ENCODE measurements at regions not wholly inside any gene's neighbourhood (a gene's known extent, or its start where the extent isn't known, plus 50 kb on each side); places are given as distances from the start of the nearest gene placed in this dataset.

DNA sequence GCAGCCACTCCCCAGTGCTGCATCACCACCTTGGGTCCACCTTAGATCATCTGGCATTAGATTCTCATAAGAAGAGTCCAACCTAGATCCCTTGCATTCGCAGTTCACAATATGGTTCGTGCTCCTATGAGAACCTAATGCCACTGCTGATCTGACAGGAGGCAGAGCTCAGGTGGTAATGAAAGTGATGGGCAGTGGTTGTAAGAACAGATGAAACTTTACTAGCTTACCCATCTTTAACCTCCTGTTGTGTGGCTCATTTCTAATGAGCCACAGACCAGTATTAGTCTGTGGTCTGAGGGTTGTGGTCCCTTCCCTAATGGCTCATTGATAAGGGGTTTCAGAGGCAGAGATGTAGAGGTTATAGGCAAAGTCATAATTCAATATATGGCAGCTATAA, 615.9 kb upstream of the MIS18BP1 start:
- H3K4me1 ChIP-seq (ENCODE audit: control insufficient read depth, insufficient read depth, low read length, unreplicated experiment), result no peaks in the 10 kb centered on the region
- H3K4me3 ChIP-seq (ENCODE audit: low read depth, low read length), result no peak overlapping the region
- no peak overlapping the region for H2AFZ ChIP-seq (ENCODE audit: low read length, unreplicated experiment)
- no peaks in the 10 kb centered on the region for H3K27me3 ChIP-seq (ENCODE audit: insufficient read depth, low read length)
- H3K27ac ChIP-seq (ENCODE audit: low read depth, low read length), result no peak overlapping the region
- no peaks in the 10 kb centered on the region for H3K79me2 ChIP-seq (ENCODE audit: control insufficient read depth, insufficient read depth, low read length, unreplicated experiment)
- H3K36me3 ChIP-seq (ENCODE audit: insufficient read depth, low read length), result no peaks in the 10 kb centered on the region

DNA sequence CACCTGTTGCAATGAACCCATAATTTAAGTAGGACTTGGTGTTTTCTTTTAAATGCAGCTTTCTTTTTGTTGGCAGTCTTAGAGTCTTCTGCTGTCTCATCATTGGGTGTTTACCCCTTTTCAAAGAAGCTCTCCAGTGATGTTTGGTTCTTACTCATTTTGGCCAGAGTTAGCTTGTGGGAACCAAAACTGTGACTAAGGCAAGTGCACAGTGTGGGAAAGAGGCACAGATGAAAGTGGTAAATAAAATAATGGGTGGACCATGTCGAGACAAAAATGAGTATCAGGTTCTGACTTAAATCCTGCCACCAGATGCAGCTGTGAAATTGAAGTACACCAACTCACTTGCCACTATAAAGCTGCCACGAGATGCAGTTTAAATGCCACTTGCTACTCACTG, 615.4 kb upstream of the MIS18BP1 start:
- H3K27me3 ChIP-seq (ENCODE audit: insufficient read depth, low read length), result no peaks in the 10 kb centered on the region
- no peaks in the 10 kb centered on the region for H3K79me2 ChIP-seq (ENCODE audit: control insufficient read depth, insufficient read depth, low read length, unreplicated experiment)

DNA sequence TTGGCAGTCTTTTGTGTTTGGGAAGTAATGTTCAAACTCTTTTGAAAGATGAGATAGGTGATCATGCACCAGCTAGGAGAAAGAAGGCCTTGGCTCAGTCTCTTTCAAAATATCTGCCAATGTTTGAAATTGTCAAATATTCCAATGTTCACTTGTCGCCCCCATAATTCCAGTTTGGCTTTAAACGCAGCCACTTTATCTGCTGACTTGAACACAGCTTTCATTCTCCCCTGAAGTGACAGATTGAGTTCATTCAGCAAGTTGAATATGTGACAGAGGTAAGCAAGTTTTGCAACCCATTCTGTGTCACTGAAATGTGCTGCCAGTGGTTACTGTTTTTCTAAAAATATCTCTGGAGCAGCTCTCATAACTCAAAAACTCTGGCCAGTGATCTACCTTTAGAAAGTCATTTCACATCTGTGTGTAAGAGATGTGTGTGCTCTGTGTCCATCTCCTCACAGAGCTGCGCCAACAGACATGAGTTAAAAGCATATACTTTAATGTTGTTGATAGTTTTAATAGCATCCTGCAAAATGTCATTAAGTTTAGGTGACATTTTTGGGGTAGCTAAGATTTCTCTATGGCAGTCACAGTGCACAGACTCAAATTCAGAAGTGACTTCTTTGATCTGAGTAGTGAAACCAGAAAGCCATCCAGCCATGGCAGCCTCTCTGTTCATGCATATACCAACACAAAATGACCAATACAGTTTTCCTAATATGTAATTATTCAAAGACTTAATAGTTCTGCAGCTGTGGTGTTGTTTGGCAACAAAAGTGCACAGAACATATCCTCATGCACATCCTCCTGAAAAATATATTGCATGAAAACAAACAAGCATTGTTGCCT, 614.3 kb upstream of the MIS18BP1 start:
- H3K4me1 ChIP-seq (ENCODE audit: control insufficient read depth, insufficient read depth, low read length, unreplicated experiment), result no peaks in the 10 kb centered on the region
- H3K27ac ChIP-seq (ENCODE audit: low read depth, low read length), result no peak overlapping the region
- H3K27me3 ChIP-seq (ENCODE audit: insufficient read depth, low read length), result no peaks in the 10 kb centered on the region
- H3K4me3 ChIP-seq (ENCODE audit: low read depth, low read length), result no peak overlapping the region
- H3K79me2 ChIP-seq (ENCODE audit: control insufficient read depth, insufficient read depth, low read length, unreplicated experiment), result no peaks in the 10 kb centered on the region
- H2AFZ ChIP-seq (ENCODE audit: low read length, unreplicated experiment), result no peak overlapping the region
- H3K36me3 ChIP-seq (ENCODE audit: insufficient read depth, low read length), result no peaks in the 10 kb centered on the region

More for the DNA sequence above, 615.4 kb upstream of the MIS18BP1 start:
- Histone ChIP-seq H2AFZ (ENCODE audit: low read length, unreplicated experiment) (no peak overlapping the region), H3K36me3 (ENCODE audit: insufficient read depth, low read length) (no peaks in the 10 kb centered on the region), H3K4me3 (ENCODE audit: low read depth, low read length) (no peak overlapping the region), H3K4me1 (ENCODE audit: control insufficient read depth, insufficient read depth, low read length, unreplicated experiment) (no peaks in the 10 kb centered on the region), H3K27ac (ENCODE audit: low read depth, low read length) (no peak overlapping the region)

DNA sequence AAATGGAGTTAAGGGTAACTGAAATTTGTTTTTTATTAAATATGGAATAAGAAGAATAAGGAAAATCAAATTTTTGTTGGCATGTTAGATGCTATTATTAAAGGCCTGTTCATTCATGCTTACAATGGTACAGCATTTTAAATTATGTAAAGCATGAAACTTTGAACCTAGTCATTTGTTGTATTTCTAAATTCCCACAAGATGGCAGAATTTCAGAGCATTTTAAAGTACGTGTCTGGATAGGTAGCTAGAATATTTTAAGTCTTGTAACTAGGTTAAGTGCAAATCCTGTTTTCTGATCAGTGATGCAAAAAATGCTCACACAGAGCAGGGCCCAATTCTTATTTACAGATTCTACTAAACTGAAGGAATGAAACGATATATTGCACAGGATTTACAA, 585.6 kb upstream of the MIS18BP1 start:
- H3K27me3 ChIP-seq (ENCODE audit: insufficient read depth, low read length), result no peaks in the 10 kb centered on the region
- no peak overlapping the region for H2AFZ ChIP-seq (ENCODE audit: low read length, unreplicated experiment)
- no peaks in the 10 kb centered on the region for H3K79me2 ChIP-seq (ENCODE audit: control insufficient read depth, insufficient read depth, low read length, unreplicated experiment)
- no peak overlapping the region for H3K27ac ChIP-seq (ENCODE audit: low read depth, low read length)
- no peak overlapping the region for H3K4me3 ChIP-seq (ENCODE audit: low read depth, low read length)
- H3K4me1 ChIP-seq (ENCODE audit: control insufficient read depth, insufficient read depth, low read length, unreplicated experiment), result no peaks in the 10 kb centered on the region
- no peaks in the 10 kb centered on the region for H3K36me3 ChIP-seq (ENCODE audit: insufficient read depth, low read length)

DNA sequence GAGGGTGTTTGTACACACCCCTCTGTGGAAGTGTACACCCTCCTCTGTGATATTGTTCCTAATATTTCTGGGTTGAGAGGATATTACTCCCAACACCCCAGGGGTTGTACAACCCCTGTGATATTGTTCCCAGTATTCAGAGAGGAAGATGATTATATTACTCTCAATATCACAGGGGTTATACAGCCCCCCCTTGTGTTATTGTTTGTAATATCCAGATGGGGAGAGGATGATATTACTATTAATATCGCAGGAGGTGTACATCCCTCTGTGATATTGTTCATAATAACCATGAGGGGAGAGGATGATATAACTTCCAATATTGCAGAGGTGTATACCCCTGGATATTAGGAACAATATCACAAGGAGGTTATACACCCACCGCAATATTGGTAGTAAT, 566.1 kb upstream of the MIS18BP1 start:
- no peaks in the 10 kb centered on the region for H3K27me3 ChIP-seq (ENCODE audit: insufficient read depth, low read length)
- no peak overlapping the region for H3K27ac ChIP-seq (ENCODE audit: low read depth, low read length)
- no peaks in the 10 kb centered on the region for H3K36me3 ChIP-seq (ENCODE audit: insufficient read depth, low read length)
- no peak overlapping the region for H3K4me3 ChIP-seq (ENCODE audit: low read depth, low read length)
- no peak overlapping the region for H2AFZ ChIP-seq (ENCODE audit: low read length, unreplicated experiment)
- H3K79me2 ChIP-seq (ENCODE audit: control insufficient read depth, insufficient read depth, low read length, unreplicated experiment), result no peaks in the 10 kb centered on the region
- no peaks in the 10 kb centered on the region for H3K4me1 ChIP-seq (ENCODE audit: control insufficient read depth, insufficient read depth, low read length, unreplicated experiment)

DNA sequence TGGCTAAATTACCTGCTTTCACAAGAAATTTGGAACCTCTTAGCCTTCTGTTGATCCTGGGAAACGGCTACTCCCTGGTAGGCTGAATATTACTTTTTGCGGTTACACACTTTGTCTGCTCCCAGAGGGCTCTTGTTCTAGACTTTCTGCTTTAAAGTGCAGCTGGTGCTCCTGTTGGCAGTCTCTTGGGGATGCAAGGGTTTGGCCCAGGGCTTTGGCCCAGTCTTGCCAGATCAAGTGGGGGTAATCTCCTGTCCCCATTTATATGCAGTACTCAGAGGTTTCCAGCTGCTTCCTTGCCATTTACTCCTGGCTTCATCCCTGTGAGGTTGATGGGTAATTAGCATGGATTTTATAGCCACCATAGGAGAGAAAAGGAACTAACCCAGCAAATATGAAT, 558.2 kb upstream of the MIS18BP1 start:
- H3K4me1 ChIP-seq (ENCODE audit: control insufficient read depth, insufficient read depth, low read length, unreplicated experiment), result no peaks in the 10 kb centered on the region
- H3K79me2 ChIP-seq (ENCODE audit: control insufficient read depth, insufficient read depth, low read length, unreplicated experiment), result no peaks in the 10 kb centered on the region
- no peak overlapping the region for H3K27ac ChIP-seq (ENCODE audit: low read depth, low read length)
- no peak overlapping the region for H2AFZ ChIP-seq (ENCODE audit: low read length, unreplicated experiment)
- H3K4me3 ChIP-seq (ENCODE audit: low read depth, low read length), result no peak overlapping the region
- H3K36me3 ChIP-seq (ENCODE audit: insufficient read depth, low read length), result no peaks in the 10 kb centered on the region
- no peaks in the 10 kb centered on the region for H3K27me3 ChIP-seq (ENCODE audit: insufficient read depth, low read length)

DNA sequence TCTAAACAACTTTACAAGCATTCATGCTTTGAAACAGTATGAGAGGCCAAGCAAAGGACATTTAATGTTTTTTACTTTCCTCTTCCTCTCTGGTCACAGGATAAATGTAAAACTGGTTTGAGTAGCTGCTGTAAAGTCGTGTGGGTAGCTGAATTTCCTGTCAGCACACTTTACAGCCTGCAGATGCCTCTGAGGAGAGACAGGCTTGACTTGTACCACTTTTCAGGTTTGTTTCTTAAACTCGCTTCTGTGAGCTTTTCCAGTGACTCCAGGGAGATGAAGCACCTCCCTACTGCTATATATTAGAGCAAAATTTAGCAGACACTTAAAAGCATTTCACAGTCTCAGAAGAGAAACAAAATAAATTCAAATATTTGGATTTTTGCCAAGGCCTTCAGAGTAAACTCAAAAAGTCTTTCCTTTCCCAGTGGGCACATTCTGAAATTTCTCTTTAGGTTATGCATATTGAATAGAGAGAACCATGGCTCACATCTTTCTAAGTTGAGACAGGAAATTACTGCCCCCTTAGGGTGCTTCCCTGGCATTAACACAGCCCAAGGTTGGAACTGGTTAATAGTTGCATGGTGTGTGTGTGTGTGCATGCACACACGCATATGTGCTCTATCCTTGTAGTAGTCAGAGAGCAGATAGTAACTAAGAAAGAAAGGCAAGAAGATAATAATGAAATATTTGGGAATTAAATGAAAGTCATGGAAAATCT, 557.3 kb upstream of the MIS18BP1 start:
- no peak overlapping the region for H3K27ac ChIP-seq (ENCODE audit: low read depth, low read length)
- H3K27me3 ChIP-seq (ENCODE audit: insufficient read depth, low read length), result no peaks in the 10 kb centered on the region
- H3K4me3 ChIP-seq (ENCODE audit: low read depth, low read length), result no peak overlapping the region
- H3K79me2 ChIP-seq (ENCODE audit: control insufficient read depth, insufficient read depth, low read length, unreplicated experiment), result no peaks in the 10 kb centered on the region
- no peaks in the 10 kb centered on the region for H3K4me1 ChIP-seq (ENCODE audit: control insufficient read depth, insufficient read depth, low read length, unreplicated experiment)
- H3K36me3 ChIP-seq (ENCODE audit: insufficient read depth, low read length), result no peaks in the 10 kb centered on the region
- H2AFZ ChIP-seq (ENCODE audit: low read length, unreplicated experiment), result no peak overlapping the region

DNA sequence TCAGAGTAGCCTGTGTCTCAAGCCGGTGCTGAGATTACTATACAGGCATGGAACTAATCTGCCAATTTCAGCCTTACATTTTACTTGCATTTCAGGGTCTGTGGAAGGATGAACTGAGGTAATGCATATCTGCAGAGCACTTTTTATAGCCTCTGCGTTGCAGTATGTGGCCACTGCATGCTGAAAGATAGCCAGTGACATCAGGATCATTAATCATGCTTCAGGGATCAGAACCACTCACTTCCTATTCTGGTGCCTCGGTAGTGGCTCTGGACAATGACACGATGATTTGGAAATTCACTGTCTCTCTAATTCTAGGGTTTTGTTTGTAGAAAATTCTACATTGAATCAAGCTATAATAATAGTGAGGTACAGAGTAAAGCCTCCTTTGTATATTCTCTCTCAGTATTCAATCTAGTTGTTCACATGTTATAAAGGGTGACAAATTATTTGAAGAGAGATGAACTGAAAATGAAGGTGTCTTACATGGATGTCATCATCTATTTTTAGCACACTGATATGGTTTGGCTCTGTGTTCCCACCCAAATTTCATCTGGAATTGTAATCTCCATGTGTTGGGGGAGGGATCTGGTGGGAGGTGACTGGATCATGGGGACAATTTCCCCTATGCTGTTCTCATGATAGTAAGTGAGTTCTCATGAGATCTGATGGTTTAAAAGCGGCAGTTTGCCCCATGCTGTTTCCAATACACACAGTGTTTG, 554.3 kb upstream of the MIS18BP1 start:
- no peaks in the 10 kb centered on the region for H3K36me3 ChIP-seq (ENCODE audit: insufficient read depth, low read length)
- H3K79me2 ChIP-seq (ENCODE audit: control insufficient read depth, insufficient read depth, low read length, unreplicated experiment), result no peaks in the 10 kb centered on the region
- H3K27ac ChIP-seq (ENCODE audit: low read depth, low read length), result no peak overlapping the region
- H3K4me1 ChIP-seq (ENCODE audit: control insufficient read depth, insufficient read depth, low read length, unreplicated experiment), result no peaks in the 10 kb centered on the region
- no peak overlapping the region for H2AFZ ChIP-seq (ENCODE audit: low read length, unreplicated experiment)
- no peak overlapping the region for H3K4me3 ChIP-seq (ENCODE audit: low read depth, low read length)
- no peaks in the 10 kb centered on the region; the same call in 1 of the 2 replicates for H3K27me3 ChIP-seq (ENCODE audit: insufficient read depth, low read length)

DNA sequence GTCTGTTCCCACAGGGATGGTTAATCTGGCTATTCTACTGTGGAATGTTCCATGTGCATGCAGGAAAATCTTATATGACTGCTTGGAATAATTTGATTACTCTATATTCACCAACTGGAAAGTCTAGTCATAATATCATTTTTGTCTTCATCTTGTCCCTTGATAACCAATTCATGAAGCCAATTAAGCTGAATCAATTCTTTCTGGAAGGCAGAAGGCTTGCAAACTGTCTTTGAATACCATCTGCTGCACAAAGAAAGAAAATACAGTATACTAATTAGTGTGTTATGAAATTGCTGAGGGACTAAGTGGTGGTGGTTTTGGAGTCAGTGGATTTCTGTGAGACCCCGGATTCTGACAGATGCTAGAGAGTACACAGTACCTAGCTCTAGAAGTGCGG, 546.5 kb upstream of the MIS18BP1 start:
- Histone ChIP-seq H3K36me3 (ENCODE audit: insufficient read depth, low read length) (no peaks in the 10 kb centered on the region), H3K27me3 (ENCODE audit: insufficient read depth, low read length) (no peaks in the 10 kb centered on the region; the same call in 1 of the 2 replicates), H3K4me3 (ENCODE audit: low read depth, low read length) (no peak overlapping the region), H2AFZ (ENCODE audit: low read length, unreplicated experiment) (no peak overlapping the region), H3K4me1 (ENCODE audit: control insufficient read depth, insufficient read depth, low read length, unreplicated experiment) (no peaks in the 10 kb centered on the region), H3K79me2 (ENCODE audit: control insufficient read depth, insufficient read depth, low read length, unreplicated experiment) (no peaks in the 10 kb centered on the region), H3K27ac (ENCODE audit: low read depth, low read length) (no peak overlapping the region)

DNA sequence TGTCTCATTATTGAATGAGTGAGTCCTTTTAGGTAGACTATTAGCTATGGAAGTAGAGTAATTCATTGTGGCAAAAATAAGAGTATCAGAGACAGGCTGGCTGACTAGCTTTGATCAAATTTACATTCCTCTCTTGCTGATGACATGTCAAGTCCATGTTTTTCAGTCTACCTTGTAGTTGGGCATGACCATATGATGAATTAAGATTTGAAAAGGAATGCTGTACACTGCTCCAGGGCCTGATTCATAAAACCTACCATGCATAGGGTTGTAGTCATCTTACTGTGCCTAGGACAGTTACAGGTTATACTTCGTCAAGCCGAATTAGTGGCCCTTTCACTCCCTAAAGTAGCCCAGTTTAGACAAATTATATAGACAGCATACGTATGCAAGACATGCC, 545.7 kb upstream of the MIS18BP1 start:
- no peaks in the 10 kb centered on the region for H3K79me2 ChIP-seq (ENCODE audit: control insufficient read depth, insufficient read depth, low read length, unreplicated experiment)
- H3K36me3 ChIP-seq (ENCODE audit: insufficient read depth, low read length), result no peaks in the 10 kb centered on the region
- H3K4me1 ChIP-seq (ENCODE audit: control insufficient read depth, insufficient read depth, low read length, unreplicated experiment), result no peaks in the 10 kb centered on the region
- no peak overlapping the region for H3K4me3 ChIP-seq (ENCODE audit: low read depth, low read length)
- no peak overlapping the region for H3K27ac ChIP-seq (ENCODE audit: low read depth, low read length)
- no peak overlapping the region for H2AFZ ChIP-seq (ENCODE audit: low read length, unreplicated experiment)
- H3K27me3 ChIP-seq (ENCODE audit: insufficient read depth, low read length), result no peaks in the 10 kb centered on the region; the same call in 1 of the 2 replicates

Measured in ACC112 (cell line).